ENCODE measurements at regions not wholly inside any gene's neighbourhood (a gene's known extent, or its start where the extent isn't known, plus 50 kb on each side); places are given as distances from the start of the nearest gene placed in this dataset.
"Not testable (repeated sequence)": the region's sequence is repeated elsewhere in the genome, so short reads cannot be mapped to it uniquely, and the experiment has no call there.

- not testable (repeated sequence) for H3K4me1 ChIP-seq (ENCODE audit: insufficient read depth); H3K4me3 ChIP-seq (ENCODE audit: low read depth, low read length); H3K27ac ChIP-seq (ENCODE audit: low read depth); H3K36me3 ChIP-seq (ENCODE audit: insufficient read depth); DNase-seq (ENCODE audit: extremely low spot score)
Observed at GRCh38 chr7:56697058-56697457, 435.2 kb downstream of the ZNF479 start.

DNA sequence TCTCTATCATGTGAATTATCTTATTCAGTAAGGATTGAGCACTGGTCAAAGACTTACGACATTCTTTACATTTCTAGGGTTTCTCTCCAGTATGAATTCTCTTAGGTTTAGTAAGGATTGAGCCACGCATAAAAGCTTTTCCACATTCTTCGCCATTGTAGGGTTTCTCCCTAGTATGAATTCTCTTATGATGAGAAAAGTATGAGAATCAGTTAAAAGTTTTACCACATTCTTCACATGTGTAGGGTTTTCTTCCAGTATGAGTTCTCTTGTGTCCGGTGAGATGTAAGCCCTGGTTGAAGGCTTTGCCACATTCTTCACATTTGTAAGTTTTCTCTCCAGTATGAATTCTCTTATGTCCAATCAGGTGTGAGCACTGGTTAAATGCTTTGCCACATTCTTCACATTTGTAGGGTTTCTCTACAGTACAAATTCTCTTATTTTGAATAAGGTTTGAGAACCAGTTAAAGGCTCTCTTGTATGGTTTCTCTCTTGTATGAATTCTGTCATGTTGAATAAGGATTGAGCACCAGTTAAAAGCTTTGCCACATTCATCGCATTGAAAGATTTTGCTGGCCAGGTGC, 445.9 kb downstream of the ZNF479 start:
- no peaks in the 10 kb centered on the region for H3K36me3 ChIP-seq (ENCODE audit: insufficient read depth)
- no peak overlapping the region for H3K27ac ChIP-seq (ENCODE audit: low read depth)
- H3K4me3 ChIP-seq (ENCODE audit: low read depth, low read length), result no peak overlapping the region
- no peak for DNase-seq (ENCODE audit: extremely low spot score)
- WGBS, result 75% methylated on average over 5 of the region's 5 CpGs
- H3K4me1 ChIP-seq (ENCODE audit: insufficient read depth), result no peaks in the 10 kb centered on the region

GRCh38 chr7:56639173-56639746, 493.0 kb downstream of the ZNF479 start:
- DNase-seq (ENCODE audit: extremely low spot score), result no peak
- no peak overlapping the region for H3K4me3 ChIP-seq (ENCODE audit: low read depth, low read length)
- 68% methylated on average over 6 of the region's 6 CpGs for WGBS
- H3K27ac ChIP-seq (ENCODE audit: low read depth), result no peak overlapping the region
- H3K4me1 ChIP-seq (ENCODE audit: insufficient read depth), result no peaks in the 10 kb centered on the region
- H3K36me3 ChIP-seq (ENCODE audit: insufficient read depth), result no peaks in the 10 kb centered on the region

DNA sequence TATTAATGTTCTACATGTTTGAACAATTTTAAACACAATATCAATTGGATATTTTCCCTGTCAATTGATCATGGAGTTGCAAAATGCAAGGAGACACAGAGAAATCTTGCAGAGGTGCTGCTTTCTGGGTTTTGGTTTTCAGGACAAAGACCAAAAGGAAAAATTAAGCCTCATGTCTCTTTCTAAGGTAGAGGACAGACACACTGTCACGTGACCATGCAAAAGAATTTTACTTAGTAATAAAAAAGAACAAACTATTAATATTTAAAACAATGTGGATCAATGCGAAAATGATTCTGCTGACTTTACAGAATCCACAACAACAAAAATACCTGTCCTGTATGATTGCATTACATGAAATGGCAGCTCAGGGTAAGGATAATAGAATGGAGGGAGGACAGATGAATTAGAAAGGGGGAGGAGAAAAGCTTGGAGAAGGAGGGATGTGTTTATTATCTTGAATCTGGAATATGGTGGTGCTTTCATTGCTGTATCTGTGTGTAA, 493.7 kb upstream of the NUPR2 start:
- H3K4me1 ChIP-seq (ENCODE audit: insufficient read depth), result no peaks in the 10 kb centered on the region
- WGBS, result 41% methylated on average over 2 of the region's 2 CpGs

GRCh38 chr7:56605146-56605545, 488.9 kb upstream of the NUPR2 start:
- Histone ChIP-seq H3K36me3 (ENCODE audit: insufficient read depth) (no peaks in the 10 kb centered on the region), H3K4me1 (ENCODE audit: insufficient read depth) (no peaks in the 10 kb centered on the region), H3K4me3 (ENCODE audit: low read depth, low read length) (no peak overlapping the region), H3K27ac (ENCODE audit: low read depth) (no peak overlapping the region)
- DNase-seq (ENCODE audit: extremely low spot score), result no peak
- WGBS, result 54% methylated on average over 19 of the region's 19 CpGs

More for the DNA sequence above, 493.7 kb upstream of the NUPR2 start:
- Histone ChIP-seq H3K27ac (ENCODE audit: low read depth) (no peak overlapping the region), H3K36me3 (ENCODE audit: insufficient read depth) (no peaks in the 10 kb centered on the region), H3K4me3 (ENCODE audit: low read depth, low read length) (no peak overlapping the region)
- no peak for DNase-seq (ENCODE audit: extremely low spot score)

GRCh38 chr7:56578612-56579011, 462.4 kb upstream of the NUPR2 start:
- no peak overlapping the region for H3K4me3 ChIP-seq (ENCODE audit: low read depth, low read length)
- H3K4me1 ChIP-seq (ENCODE audit: insufficient read depth), result no peaks in the 10 kb centered on the region
- DNase-seq (ENCODE audit: extremely low spot score), result no peak
- H3K36me3 ChIP-seq (ENCODE audit: insufficient read depth), result no peaks in the 10 kb centered on the region
- 21% methylated on average over 2 of the region's 2 CpGs for WGBS
- H3K27ac ChIP-seq (ENCODE audit: low read depth), result no peak overlapping the region

DNA sequence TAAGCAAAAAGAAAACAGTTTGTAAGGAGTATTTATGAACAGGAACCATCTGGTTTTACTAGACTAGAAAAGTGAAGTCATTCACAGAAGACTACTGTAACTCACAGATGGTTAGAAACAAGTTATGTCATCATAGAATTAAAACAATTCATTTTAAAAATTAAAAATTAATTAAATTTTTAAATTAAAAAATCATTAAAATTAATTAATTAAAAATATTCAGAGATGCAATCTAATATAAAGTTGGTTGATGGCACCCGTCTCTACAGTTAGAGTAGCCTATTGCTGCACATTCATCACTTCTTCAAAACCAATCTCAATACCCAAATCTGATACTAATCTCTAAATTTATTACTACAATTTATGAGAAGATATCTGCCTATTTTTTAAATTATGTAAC, 454.8 kb upstream of the NUPR2 start:
- no peak for DNase-seq (ENCODE audit: extremely low spot score)
- H3K36me3 ChIP-seq (ENCODE audit: insufficient read depth), result no peaks in the 10 kb centered on the region
- no peak overlapping the region for H3K27ac ChIP-seq (ENCODE audit: low read depth)
- 66% methylated on average over 1 of the region's 1 CpG for WGBS
- no peaks in the 10 kb centered on the region for H3K4me1 ChIP-seq (ENCODE audit: insufficient read depth)
- no peak overlapping the region for H3K4me3 ChIP-seq (ENCODE audit: low read depth, low read length)

GRCh38 chr7:56538541-56539429, 422.6 kb upstream of the NUPR2 start:
- H3K4me3 ChIP-seq (ENCODE audit: low read depth, low read length), result no peak overlapping the region
- no peaks in the 10 kb centered on the region for H3K36me3 ChIP-seq (ENCODE audit: insufficient read depth)
- no peak for DNase-seq (ENCODE audit: extremely low spot score)
- H3K4me1 ChIP-seq (ENCODE audit: insufficient read depth), result no peaks in the 10 kb centered on the region
- WGBS, result 55% methylated on average over 37 of the region's 37 CpGs
- no peak overlapping the region for H3K27ac ChIP-seq (ENCODE audit: low read depth)

GRCh38 chr7:56537952-56538351, 421.7 kb upstream of the NUPR2 start:
- no peak for DNase-seq (ENCODE audit: extremely low spot score)
- 30% methylated on average over 19 of the region's 19 CpGs for WGBS
- H3K4me1 ChIP-seq (ENCODE audit: insufficient read depth), result no peaks in the 10 kb centered on the region
- no peak overlapping the region for H3K4me3 ChIP-seq (ENCODE audit: low read depth, low read length)
- H3K36me3 ChIP-seq (ENCODE audit: insufficient read depth), result no peaks in the 10 kb centered on the region
- no peak overlapping the region for H3K27ac ChIP-seq (ENCODE audit: low read depth)

DNA sequence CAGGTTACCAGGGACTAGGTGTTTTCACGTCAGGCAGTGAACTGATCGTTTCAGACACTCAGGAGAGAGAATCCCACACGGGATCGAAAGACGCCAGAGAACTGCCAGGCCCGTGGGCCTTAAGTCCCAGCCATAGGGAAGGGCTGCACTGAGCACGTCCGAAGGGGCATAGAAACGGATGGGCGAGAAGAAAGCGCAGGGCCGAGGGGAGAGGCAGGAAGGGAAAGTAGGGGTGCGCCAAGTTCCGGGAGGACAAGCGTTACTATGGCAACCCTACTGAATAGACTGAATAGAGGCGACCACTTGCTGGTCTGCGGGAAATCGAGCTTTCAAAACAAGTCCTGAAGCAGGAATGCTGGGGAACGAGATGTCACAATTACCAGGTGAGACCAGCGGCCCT, 421.3 kb upstream of the NUPR2 start:
- 41% methylated on average over 20 of the region's 20 CpGs for WGBS
- DNase-seq (ENCODE audit: extremely low spot score), result no peak
- no peak overlapping the region for H3K27ac ChIP-seq (ENCODE audit: low read depth)
- no peaks in the 10 kb centered on the region for H3K36me3 ChIP-seq (ENCODE audit: insufficient read depth)
- no peak overlapping the region for H3K4me3 ChIP-seq (ENCODE audit: low read depth, low read length)
- H3K4me1 ChIP-seq (ENCODE audit: insufficient read depth), result no peaks in the 10 kb centered on the region

DNA sequence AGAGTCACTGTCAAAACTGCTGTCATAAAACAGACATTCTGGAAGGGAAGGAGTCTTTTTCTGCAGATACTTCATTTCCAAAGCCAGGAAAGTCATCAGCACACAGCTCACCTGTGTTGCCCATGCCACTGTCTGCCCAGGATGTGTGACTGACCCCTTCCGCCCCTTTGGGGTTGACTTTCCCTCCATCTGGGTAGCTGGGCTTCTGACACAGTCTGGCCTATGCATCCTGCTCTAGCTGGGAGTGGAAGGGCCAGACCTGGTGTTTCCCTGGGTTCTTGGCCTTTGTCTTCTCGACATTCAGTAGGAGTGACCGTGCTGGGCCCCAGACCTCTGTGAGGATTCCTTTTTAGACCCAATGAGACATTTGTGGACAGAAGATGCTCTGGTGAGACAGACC, 378.9 kb upstream of the NUPR2 start:
- Histone ChIP-seq H3K36me3 (ENCODE audit: insufficient read depth) (no peaks in the 10 kb centered on the region), H3K4me1 (ENCODE audit: insufficient read depth) (no peaks in the 10 kb centered on the region), H3K27ac (ENCODE audit: low read depth) (no peak overlapping the region), H3K4me3 (ENCODE audit: low read depth, low read length) (no peak overlapping the region)
- 71% methylated on average over 3 of the region's 3 CpGs for WGBS
- DNase-seq (ENCODE audit: extremely low spot score), result no peak

DNA sequence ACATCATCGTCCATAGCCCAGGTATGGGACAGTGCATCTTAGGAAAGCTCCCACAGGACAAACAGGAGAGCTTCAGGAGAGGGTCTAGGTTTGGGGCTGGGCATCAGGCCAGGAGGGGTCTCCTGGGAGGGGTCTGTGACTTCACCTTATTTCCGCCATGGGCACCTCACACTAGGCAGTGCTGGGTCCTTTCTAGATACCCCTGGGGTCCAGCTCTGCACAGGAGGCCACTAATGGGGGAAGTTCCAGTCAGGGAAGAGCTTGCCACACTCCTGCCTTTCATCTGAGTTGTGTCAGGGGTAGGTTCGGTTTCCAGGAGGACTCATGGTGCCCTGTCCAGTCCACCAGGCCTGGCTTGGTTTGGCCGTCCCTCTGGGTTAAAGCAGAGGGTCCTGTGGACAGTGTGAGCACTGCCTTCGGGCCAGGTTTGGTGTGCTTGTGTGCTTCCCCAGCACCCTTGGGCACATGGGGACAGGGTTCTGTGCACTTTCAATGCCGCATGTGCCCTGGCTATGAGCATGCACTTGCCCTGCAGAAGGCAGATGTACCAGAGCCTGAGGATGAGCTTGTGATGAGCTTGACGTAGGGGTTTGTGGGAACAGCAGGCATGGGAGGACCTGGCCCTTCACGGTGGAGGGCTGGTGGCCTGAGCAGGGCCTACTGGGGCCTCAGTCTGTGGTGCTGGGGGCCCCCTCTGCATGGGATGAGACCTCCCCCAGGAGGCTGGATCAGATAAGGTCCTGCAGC, 377.7 kb upstream of the NUPR2 start:
- Histone ChIP-seq H3K36me3 (ENCODE audit: insufficient read depth) (no peaks in the 10 kb centered on the region), H3K4me1 (ENCODE audit: insufficient read depth) (no peaks in the 10 kb centered on the region), H3K4me3 (ENCODE audit: low read depth, low read length) (no peak overlapping the region), H3K27ac (ENCODE audit: low read depth) (no peak overlapping the region)
- WGBS, result 64% methylated on average over 8 of the region's 8 CpGs
- DNase-seq (ENCODE audit: extremely low spot score), result no peak

DNA sequence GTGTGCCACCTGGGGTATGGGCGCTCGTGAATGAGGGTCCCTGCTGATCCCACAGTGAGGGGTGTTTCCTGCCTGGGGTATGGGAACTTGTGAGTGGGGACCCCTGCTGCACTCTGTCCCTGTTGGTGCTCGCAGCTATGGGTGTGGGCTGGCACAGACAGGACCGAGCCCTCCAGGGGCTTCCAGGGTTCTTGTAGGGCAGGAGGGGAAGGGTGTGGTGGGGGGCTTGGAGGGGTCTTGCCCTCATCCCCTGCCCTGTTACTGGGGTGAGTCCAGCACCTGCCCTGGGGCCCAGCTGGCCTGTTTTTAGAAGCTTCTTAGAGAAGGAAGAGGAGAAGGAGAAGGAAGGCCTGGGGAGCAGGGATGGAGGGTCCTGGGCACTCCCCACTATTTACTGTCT, 377.0 kb upstream of the NUPR2 start:
- H3K4me1 ChIP-seq (ENCODE audit: insufficient read depth), result no peaks in the 10 kb centered on the region
- H3K4me3 ChIP-seq (ENCODE audit: low read depth, low read length), result no peak overlapping the region
- WGBS, result 83% methylated on average over 4 of the region's 4 CpGs
- H3K27ac ChIP-seq (ENCODE audit: low read depth), result no peak overlapping the region
- H3K36me3 ChIP-seq (ENCODE audit: insufficient read depth), result no peaks in the 10 kb centered on the region
- DNase-seq (ENCODE audit: extremely low spot score), result no peak
